ENCODE measurements at regions not wholly inside any gene's neighbourhood (a gene's known extent, or its start where the extent isn't known, plus 50 kb on each side); places are given as distances from the start of the nearest gene placed in this dataset.

DNA sequence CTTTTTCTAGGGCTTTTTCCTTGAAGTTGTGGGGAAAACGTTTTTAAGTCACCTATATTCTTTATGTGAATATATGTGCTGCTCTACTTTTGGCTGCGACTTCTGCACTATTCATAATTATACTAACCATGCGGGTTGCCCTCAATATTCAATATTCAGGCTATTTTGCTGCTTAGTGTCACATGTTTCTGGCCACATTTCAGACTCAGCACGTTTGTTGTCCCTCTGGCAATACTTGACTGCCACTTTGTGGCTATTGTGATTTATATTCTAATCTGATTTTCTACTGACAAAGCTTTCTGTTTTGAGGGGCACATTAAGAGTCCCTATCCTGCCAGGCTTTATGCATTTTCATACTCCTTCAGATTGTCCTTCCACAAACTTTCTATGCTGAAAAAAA, 63.9 kb upstream of the CT45A1 start:
- WGBS (ENCODE audit: low lambda C conversion rate), result 50% methylated on average over 4 of the region's 4 CpGs
- CTCF ChIA-PET (ENCODE audit: low intra/inter-chr PET ratio, low total read pairs), result no interaction called here
- POLR2A ChIA-PET, result no interaction called here
- Histone ChIP-seq H3K4me2 (ENCODE audit: low read depth, low read length) (no peak overlapping the region), H3K4me3 (replicated peaks in 1 of 3; ENCODE audit: insufficient read depth in 1 of 3, low read depth in 2 of 3, low read length in 3 of 3) (no peak overlapping the region), H3K9ac (ENCODE audit: insufficient read depth, low read depth, low read length) (no peak overlapping the region), H3K9me3 (ENCODE audit: low read length) (no peaks in the 10 kb centered on the region), H3K79me2 (ENCODE audit: insufficient read depth, low read length) (no peaks in the 10 kb centered on the region), H3K27ac (ENCODE audit: extremely low read length, insufficient read depth, low read length) (no peak overlapping the region), H2AFZ (ENCODE audit: low read length) (no peak overlapping the region), H3K4me1 (ENCODE audit: insufficient read depth, low read length) (no peaks in the 10 kb centered on the region), H4K20me1 (ENCODE audit: insufficient read depth, low read length) (no peaks in the 10 kb centered on the region), H3K36me3 (replicated peaks in 1 of 2; ENCODE audit: control insufficient read depth in 1 of 2, insufficient read depth in 2 of 2, low read length in 2 of 2) (no peaks in the 10 kb centered on the region), H3K27me3 (ENCODE audit: control insufficient read depth in 1 of 2, insufficient read depth in 2 of 2, low read length in 2 of 2) (no peaks in the 10 kb centered on the region)
- no TSS peak for BruUV-seq (replicated peaks)
- no peak for TF ChIP-seq RORA (CRISPR knock-in tag; IDR thresholded peaks at IDR 0.05)
- TF ChIP-seq, protein P1, sequence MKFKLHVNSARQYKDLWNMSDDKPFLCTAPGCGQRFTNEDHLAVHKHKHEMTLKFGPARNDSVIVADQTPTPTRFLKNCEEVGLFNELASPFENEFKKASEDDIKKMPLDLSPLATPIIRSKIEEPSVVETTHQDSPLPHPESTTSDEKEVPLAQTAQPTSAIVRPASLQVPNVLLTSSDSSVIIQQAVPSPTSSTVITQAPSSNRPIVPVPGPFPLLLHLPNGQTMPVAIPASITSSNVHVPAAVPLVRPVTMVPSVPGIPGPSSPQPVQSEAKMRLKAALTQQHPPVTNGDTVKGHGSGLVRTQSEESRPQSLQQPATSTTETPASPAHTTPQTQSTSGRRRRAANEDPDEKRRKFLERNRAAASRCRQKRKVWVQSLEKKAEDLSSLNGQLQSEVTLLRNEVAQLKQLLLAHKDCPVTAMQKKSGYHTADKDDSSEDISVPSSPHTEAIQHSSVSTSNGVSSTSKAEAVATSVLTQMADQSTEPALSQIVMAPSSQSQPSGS (CRISPR knock-in tag; IDR thresholded peaks at IDR 0.05), result no peak
- TF ChIP-seq, protein P2, sequence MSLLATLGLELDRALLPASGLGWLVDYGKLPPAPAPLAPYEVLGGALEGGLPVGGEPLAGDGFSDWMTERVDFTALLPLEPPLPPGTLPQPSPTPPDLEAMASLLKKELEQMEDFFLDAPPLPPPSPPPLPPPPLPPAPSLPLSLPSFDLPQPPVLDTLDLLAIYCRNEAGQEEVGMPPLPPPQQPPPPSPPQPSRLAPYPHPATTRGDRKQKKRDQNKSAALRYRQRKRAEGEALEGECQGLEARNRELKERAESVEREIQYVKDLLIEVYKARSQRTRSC (CRISPR knock-in tag; IDR thresholded peaks at IDR 0.05; ENCODE audit: low read depth), result no peak
- TF ChIP-seq ZNF768 (CRISPR knock-in tag; IDR thresholded peaks at IDR 0.05), result no peak
- TF ChIP-seq CCAR2 (optimal IDR thresholded peaks at IDR 0.05; ENCODE audit: low read depth, low read length), result no peak
- TF ChIP-seq, protein P3, sequence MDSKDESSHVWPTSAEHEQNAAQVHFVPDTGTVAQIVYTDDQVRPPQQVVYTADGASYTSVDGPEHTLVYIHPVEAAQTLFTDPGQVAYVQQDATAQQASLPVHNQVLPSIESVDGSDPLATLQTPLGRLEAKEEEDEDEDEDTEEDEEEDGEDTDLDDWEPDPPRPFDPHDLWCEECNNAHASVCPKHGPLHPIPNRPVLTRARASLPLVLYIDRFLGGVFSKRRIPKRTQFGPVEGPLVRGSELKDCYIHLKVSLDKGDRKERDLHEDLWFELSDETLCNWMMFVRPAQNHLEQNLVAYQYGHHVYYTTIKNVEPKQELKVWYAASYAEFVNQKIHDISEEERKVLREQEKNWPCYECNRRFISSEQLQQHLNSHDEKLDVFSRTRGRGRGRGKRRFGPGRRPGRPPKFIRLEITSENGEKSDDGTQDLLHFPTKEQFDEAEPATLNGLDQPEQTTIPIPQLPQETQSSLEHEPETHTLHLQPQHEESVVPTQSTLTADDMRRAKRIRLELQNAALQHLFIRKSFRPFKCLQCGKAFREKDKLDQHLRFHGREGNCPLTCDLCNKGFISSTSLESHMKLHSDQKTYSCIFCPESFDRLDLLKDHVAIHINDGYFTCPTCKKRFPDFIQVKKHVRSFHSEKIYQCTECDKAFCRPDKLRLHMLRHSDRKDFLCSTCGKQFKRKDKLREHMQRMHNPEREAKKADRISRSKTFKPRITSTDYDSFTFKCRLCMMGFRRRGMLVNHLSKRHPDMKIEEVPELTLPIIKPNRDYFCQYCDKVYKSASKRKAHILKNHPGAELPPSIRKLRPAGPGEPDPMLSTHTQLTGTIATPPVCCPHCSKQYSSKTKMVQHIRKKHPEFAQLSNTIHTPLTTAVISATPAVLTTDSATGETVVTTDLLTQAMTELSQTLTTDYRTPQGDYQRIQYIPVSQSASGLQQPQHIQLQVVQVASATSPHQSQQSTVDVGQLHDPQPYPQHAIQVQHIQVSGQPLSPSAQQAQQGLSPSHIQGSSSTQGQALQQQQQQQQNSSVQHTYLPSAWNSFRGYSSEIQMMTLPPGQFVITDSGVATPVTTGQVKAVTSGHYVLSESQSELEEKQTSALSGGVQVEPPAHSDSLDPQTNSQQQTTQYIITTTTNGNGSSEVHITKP (CRISPR knock-in tag; IDR thresholded peaks at IDR 0.05; ENCODE audit: low read depth), result no peak
- TF ChIP-seq SOX6 (IDR thresholded peaks at IDR 0.05), result no peak
- no peak for TF ChIP-seq SOX6 (CRISPR knock-in tag; IDR thresholded peaks at IDR 0.05)
- no peak for TF ChIP-seq ZC3H4 (CRISPR knock-in tag; IDR thresholded peaks at IDR 0.05; ENCODE audit: borderline replicate concordance)
- TF ChIP-seq, protein P4, sequence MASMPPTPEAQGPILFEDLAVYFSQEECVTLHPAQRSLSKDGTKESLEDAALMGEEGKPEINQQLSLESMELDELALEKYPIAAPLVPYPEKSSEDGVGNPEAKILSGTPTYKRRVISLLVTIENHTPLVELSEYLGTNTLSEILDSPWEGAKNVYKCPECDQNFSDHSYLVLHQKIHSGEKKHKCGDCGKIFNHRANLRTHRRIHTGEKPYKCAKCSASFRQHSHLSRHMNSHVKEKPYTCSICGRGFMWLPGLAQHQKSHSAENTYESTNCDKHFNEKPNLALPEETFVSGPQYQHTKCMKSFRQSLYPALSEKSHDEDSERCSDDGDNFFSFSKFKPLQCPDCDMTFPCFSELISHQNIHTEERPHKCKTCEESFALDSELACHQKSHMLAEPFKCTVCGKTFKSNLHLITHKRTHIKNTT (CRISPR knock-in tag; IDR thresholded peaks at IDR 0.05), result no peak
- TF ChIP-seq, protein P5, sequence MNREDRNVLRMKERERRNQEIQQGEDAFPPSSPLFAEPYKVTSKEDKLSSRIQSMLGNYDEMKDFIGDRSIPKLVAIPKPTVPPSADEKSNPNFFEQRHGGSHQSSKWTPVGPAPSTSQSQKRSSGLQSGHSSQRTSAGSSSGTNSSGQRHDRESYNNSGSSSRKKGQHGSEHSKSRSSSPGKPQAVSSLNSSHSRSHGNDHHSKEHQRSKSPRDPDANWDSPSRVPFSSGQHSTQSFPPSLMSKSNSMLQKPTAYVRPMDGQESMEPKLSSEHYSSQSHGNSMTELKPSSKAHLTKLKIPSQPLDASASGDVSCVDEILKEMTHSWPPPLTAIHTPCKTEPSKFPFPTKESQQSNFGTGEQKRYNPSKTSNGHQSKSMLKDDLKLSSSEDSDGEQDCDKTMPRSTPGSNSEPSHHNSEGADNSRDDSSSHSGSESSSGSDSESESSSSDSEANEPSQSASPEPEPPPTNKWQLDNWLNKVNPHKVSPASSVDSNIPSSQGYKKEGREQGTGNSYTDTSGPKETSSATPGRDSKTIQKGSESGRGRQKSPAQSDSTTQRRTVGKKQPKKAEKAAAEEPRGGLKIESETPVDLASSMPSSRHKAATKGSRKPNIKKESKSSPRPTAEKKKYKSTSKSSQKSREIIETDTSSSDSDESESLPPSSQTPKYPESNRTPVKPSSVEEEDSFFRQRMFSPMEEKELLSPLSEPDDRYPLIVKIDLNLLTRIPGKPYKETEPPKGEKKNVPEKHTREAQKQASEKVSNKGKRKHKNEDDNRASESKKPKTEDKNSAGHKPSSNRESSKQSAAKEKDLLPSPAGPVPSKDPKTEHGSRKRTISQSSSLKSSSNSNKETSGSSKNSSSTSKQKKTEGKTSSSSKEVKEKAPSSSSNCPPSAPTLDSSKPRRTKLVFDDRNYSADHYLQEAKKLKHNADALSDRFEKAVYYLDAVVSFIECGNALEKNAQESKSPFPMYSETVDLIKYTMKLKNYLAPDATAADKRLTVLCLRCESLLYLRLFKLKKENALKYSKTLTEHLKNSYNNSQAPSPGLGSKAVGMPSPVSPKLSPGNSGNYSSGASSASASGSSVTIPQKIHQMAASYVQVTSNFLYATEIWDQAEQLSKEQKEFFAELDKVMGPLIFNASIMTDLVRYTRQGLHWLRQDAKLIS (CRISPR knock-in tag; IDR thresholded peaks at IDR 0.05), result no peak
- intact Hi-C loops (cut with micrococcal nuclease; ENCODE audit: unreplicated experiment) (no loop called here), in situ Hi-C loops (cut with HindIII; ENCODE audit: extremely low pct_ligation_motif_present, low pct_unique_long_range_greater_than_20kb) (no loop called here)
- FAIRE-seq (no peak), ATAC-seq (no peak), DNase-seq (ENCODE audit: low spot score) (no peak)
